PC-9 (cell line): ENCODE measurements at regions not wholly inside any gene's neighbourhood (a gene's known extent, or its start where the extent isn't known, plus 50 kb on each side); places are given as distances from the start of the nearest gene placed in this dataset.

Source experiments
- CTCF ChIP-seq: fragments of 200-600 bp; sonication (generic); conservative IDR thresholded peaks from 2 replicates; pipeline ENCODE4 v1.6.1; 2017; ENCODE audit warnings: mixed run types, antibody characterized with exemption, mild to moderate bottlenecking, moderate library complexity
- EZH2 ChIP-seq: fragments of 200-600 bp; sonication (generic); IDR thresholded peaks from 2 replicates; pipeline ENCODE4 v1.8.0; 2017; ENCODE audit warnings: antibody characterized with exemption, low read depth

GRCh38 chr2:224159345-224159928, 120.4 kb upstream of the SERPINE2 start:
- no peak for TF ChIP-seq CTCF
- TF ChIP-seq EZH2, result no peak
